ENCODE measurements at regions not wholly inside any gene's neighbourhood (a gene's known extent, or its start where the extent isn't known, plus 50 kb on each side); places are given as distances from the start of the nearest gene placed in this dataset.

DNA sequence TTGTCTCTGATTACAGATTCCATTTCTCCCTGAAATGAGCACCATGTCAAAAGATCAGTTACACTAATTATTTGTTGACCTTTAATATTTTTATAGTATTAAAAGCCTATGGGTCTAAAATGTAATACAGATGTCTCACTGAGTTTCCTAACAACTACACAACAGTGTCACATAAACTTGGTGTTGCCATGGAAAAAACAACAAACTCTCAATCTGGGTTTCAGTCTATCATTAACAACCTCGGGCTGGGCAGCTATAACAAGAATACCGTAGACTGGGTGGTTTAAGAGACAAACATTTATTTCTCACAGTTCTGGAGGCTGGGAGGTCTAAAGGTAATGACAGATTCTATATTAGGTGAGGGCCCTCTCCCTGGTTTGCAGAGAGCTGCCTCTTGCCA, 407.1 kb downstream of the HNRNPD start:
- ChIA-PET POLR2A (no interaction called here), CTCF (no interaction called here)
- no peaks in the 10 kb centered on the region for H4K20me1 ChIP-seq (ENCODE audit: control insufficient read depth, insufficient read depth, low read length, poor library complexity, severe bottlenecking)
- no peak overlapping the region for H3K4me3 Mint-ChIP-seq
- no peak overlapping the region for H3K9ac ChIP-seq (ENCODE audit: low read length)
- TF ChIP-seq EZH2 (IDR thresholded peaks at IDR 0.05; ENCODE audit: borderline replicate concordance, insufficient read depth, low read depth, low read length, poor library complexity, severe bottlenecking) (no peak), CTCF (IDR thresholded peaks at IDR 0.05) (no peak)
- DNase-seq (no peak), ATAC-seq (ENCODE audit: low read depth) (no peak)
- no peaks in the 10 kb centered on the region for H3K27me3 ChIP-seq (replicated peaks in 1 of 4; ENCODE audit: control extremely low read depth in 1 of 4, control insufficient read depth in 3 of 4, insufficient read depth in 4 of 4, low read length in 3 of 4)
- H3K4me3 ChIP-seq (ENCODE audit: control extremely low read depth in 1 of 5, extremely low read depth in 1 of 5, insufficient read depth in 1 of 5, low read depth in 2 of 5, low read length in 4 of 5), result no peak overlapping the region
- H3K4me2 ChIP-seq (replicated peaks; ENCODE audit: low read depth, low read length, poor library complexity, severe bottlenecking), result no peak overlapping the region
- H3K9me3 Mint-ChIP-seq (ENCODE audit: insufficient read depth), result no peaks in the 10 kb centered on the region
- no CpG with 5 or more reads among the region's 2 CpGs for WGBS (ENCODE audit: insufficient coverage)
- no peak overlapping the region for H3K27ac Mint-ChIP-seq
- no peaks in the 10 kb centered on the region for H3K36me3 ChIP-seq (replicated peaks in 1 of 2; ENCODE audit: control extremely low read depth in 1 of 2, control insufficient read depth in 1 of 2, extremely low read depth in 1 of 2, insufficient read depth in 2 of 2, low read length in 1 of 2)
- intact Hi-C loops (cut with micrococcal nuclease), result no loop called here
- no peaks in the 10 kb centered on the region for H3K79me2 ChIP-seq (ENCODE audit: control insufficient read depth, insufficient read depth, low read length)
- H3K4me1 Mint-ChIP-seq, result peaks cover 8% of the 10 kb centered on the region
- H3K9me3 ChIP-seq (ENCODE audit: control extremely low read depth in 1 of 3, control insufficient read depth in 2 of 3, insufficient read depth in 1 of 3, low read length in 2 of 3), result no peaks in the 10 kb centered on the region
- no peak overlapping the region for H2AFZ ChIP-seq (ENCODE audit: insufficient read depth, low read depth, low read length, poor library complexity, severe bottlenecking)
- H3K4me1 ChIP-seq (ENCODE audit: control insufficient read depth in 2 of 2, insufficient read depth in 2 of 2, low read length in 2 of 2), result no peaks in the 10 kb centered on the region
- H3K27ac ChIP-seq (ENCODE audit: low read length in 2 of 2), result no peak overlapping the region
- H3K27me3 Mint-ChIP-seq, result peaks cover 14% of the 10 kb centered on the region

GRCh38 chr4:81965911-81966310, 407.9 kb downstream of the HNRNPD start:
- no peak overlapping the region for H3K27ac ChIP-seq (ENCODE audit: low read length in 2 of 2)
- no peak overlapping the region for H3K9ac ChIP-seq (ENCODE audit: low read length)
- no peaks in the 10 kb centered on the region for H3K27me3 ChIP-seq (replicated peaks in 1 of 4; ENCODE audit: control extremely low read depth in 1 of 4, control insufficient read depth in 3 of 4, insufficient read depth in 4 of 4, low read length in 3 of 4)
- TF ChIP-seq EZH2 (IDR thresholded peaks at IDR 0.05; ENCODE audit: borderline replicate concordance, insufficient read depth, low read depth, low read length, poor library complexity, severe bottlenecking) (no peak), CTCF (IDR thresholded peaks at IDR 0.05) (no peak)
- H3K4me2 ChIP-seq (replicated peaks; ENCODE audit: low read depth, low read length, poor library complexity, severe bottlenecking), result no peak overlapping the region
- no peak for DNase-seq
- H3K36me3 ChIP-seq (replicated peaks in 1 of 2; ENCODE audit: control extremely low read depth in 1 of 2, control insufficient read depth in 1 of 2, extremely low read depth in 1 of 2, insufficient read depth in 2 of 2, low read length in 1 of 2), result no peaks in the 10 kb centered on the region
- no peaks in the 10 kb centered on the region for H3K79me2 ChIP-seq (ENCODE audit: control insufficient read depth, insufficient read depth, low read length)
- no peak overlapping the region for H3K4me3 Mint-ChIP-seq
- no CpG with 5 or more reads among the region's 5 CpGs for WGBS (ENCODE audit: insufficient coverage)
- intact Hi-C loops (cut with micrococcal nuclease), result no loop called here
- no peaks in the 10 kb centered on the region for H3K9me3 ChIP-seq (ENCODE audit: control extremely low read depth in 1 of 3, control insufficient read depth in 2 of 3, insufficient read depth in 1 of 3, low read length in 2 of 3)
- peaks cover 12% of the 10 kb centered on the region for H3K27me3 Mint-ChIP-seq
- no peaks in the 10 kb centered on the region for H3K4me1 ChIP-seq (ENCODE audit: control insufficient read depth in 2 of 2, insufficient read depth in 2 of 2, low read length in 2 of 2)
- H3K27ac Mint-ChIP-seq, result no peak overlapping the region
- POLR2A ChIA-PET, result no interaction called here
- no peak overlapping the region for H3K4me3 ChIP-seq (ENCODE audit: control extremely low read depth in 1 of 5, extremely low read depth in 1 of 5, insufficient read depth in 1 of 5, low read depth in 2 of 5, low read length in 4 of 5)
- no peak for ATAC-seq (ENCODE audit: low read depth)
- H3K9me3 Mint-ChIP-seq (ENCODE audit: insufficient read depth), result no peaks in the 10 kb centered on the region
- no peaks in the 10 kb centered on the region for H4K20me1 ChIP-seq (ENCODE audit: control insufficient read depth, insufficient read depth, low read length, poor library complexity, severe bottlenecking)
- H3K4me1 Mint-ChIP-seq, result peaks cover 8% of the 10 kb centered on the region
- peak overlapping the region; percentile 7 for H2AFZ ChIP-seq (ENCODE audit: insufficient read depth, low read depth, low read length, poor library complexity, severe bottlenecking)
- CTCF ChIA-PET, result interaction anchor here (0.5 kb wide), 1 partner anchor 303 kb away, joined by 3 read pairs; no protein-coding TSS in a partner anchor
